Islet precursor cell (in vitro differentiated cells): ENCODE measurements at regions not wholly inside any gene's neighbourhood (a gene's known extent, or its start where the extent isn't known, plus 50 kb on each side); places are given as distances from the start of the nearest gene placed in this dataset.

Experiments
- DNase-seq: peaks from one replicate; pipeline ENCODE4 v3.0.0-alpha.2; 2018

DNA sequence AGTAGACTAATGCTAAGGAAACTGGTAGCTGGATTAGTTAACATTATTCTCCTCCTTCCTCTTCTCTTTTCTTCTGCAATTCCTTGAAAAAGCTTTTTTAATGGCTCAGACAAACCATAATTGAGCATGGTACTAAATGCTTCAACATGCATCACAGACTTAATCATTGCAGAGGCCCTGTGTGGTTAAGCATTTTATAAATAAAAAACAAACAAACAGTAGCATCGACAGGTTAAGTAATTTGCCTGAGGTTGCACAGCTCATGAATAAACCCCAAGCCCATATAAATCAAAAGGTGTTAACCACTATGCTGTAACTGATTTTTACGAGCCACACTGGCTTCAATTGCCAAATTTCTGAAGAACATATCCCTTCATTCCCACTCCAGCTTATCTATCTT, 462.1 kb downstream of the LMO4 start:
- DNase-seq = no peak

DNA sequence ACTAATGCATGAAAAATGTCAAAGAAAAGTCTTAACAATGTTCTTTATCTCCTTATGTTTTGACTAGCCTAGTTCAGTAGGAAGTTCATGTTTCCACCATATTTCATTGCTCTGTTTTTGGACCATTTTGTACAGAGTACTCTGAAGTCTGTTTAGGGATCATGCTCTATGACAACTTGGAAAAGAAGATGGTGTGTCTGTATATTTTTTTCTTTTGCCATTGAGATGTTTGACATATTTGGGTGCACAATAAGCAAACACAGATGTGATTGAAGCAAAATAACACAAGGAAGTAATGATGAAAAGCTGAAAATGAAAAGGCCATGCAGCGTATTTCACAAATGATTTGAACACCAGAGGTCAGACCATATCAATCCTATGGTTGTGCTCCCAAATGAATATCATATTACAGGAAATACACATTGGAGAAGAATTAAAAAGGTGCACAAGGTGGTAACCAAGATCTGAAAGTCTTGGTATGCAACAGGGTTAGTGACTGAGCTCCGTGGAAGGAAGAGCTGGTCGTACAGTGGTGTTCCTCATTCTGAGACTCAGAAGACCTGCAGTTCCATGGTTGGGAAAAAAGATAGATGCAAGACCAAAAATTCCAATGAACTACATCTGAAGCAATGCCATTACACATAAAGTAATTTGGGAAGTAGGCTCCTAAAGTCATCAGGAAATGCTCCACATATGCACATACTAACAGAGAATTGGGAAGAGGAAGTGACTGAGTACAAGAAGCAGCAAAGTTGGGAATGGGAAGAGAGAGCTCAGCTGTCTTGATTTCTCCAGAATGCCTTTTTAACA, 463.5 kb downstream of the LMO4 start:
- no peak for DNase-seq

DNA sequence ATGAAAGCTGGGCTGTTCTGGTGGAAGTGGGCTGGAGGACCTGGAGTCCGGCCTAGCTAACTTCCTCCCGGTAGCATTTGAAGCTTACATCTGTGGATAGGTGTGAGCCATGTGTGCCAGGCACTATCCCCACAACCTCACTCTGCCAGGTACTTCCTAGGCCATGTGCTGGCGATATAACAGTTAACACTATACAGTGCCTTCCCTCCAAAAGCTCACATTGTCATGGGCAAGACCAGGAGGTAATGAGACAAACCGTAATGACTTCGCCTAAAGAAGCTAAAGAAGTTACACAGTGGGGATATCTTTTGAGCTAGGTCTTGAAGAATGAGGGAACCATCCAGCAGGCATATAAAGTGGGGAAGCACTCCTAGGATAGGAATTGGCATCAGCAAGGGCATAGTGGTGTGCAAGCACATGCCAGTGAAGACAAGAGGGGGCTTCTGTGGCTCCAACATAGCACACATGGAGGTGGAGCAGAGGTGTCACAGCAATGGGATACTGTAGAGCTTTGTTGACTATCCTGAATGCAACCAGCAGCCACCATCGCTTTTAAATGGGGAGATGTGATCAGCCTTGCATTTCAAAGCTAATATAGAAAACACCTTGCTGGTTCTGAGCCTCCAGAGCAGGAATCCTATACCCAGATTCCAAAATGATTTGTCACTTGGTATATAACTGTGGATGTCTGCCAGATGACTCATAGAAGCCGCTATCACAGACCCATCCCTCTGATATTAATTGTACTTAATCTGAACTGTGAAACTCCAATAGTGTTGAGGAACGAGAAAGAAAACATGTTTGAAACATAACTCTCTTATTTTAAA, 466.3 kb downstream of the LMO4 start:
- peak; percentile 75 for DNase-seq

DNA sequence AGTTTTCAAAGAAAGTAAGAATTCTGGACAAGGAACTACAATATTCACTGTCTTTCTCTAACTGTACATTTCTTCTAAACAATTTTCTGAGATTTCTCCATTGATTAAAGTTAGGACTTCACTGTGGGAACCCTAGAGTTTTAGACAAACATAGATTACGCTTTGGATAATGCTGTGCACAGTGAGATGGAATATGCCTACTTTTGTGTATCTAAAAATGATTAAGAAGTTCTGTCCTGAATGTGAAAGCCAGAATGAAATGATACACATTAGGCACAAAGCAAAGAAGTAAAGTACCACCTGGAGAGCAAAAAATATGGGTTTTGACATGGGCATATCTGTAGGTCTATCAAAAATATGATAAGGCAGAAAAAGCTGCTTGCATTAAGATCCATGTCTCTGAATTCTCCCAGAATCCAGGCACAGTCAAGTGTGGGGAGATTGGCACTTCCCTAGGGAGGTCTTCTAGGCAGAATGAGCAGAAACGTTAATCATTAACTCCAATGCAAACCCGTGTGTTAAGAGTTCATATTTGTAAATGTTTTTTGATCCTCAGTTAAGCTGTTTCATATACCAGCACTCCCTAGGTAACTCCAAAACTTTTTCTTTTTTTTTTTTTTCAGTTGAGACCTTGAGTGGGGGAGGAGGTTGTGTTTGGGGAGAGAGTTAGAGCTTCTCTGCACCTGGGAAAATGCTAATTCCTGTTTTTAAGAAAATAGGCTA, 467.1 kb downstream of the LMO4 start:
- DNase-seq = no peak

DNA sequence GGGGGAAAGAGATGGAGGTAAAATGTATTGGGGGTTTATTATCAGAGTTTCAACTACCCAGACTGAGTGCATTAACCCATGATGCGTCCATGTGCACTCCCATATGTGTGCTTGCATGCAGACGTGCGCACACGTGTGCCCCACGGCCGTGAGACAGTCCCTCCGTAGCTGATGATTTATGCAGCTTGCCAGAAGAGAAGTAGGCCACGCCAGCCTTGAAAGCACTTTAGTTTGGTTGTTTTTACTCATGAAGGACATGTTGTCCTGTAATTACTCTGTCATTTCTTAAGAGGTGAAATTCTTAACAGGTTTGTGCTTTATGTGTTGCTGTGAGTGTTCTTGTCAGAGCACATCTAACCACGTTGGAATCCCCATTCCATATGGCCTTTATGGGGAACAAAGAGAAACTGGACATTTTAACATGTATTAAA, 467.8 kb downstream of the LMO4 start:
- no peak for DNase-seq

DNA sequence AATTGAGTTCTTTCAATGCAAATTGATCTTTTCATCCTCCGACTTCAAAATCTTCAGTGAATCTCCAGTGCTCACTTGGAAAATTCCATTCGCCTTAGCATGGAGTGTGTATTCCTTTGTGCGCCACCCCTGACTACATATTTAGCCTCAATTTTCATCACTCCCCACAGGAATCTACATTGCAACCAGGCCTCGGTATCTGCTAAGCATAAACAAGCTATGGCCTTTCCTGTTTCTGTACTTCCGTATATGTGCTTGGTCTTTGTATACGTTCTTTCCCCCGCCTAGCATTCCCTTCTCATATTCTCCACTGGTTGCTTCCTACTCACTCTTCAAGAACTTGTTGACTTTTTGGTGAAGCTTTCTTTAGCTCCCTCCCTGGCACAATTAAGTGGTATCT, 470.8 kb downstream of the LMO4 start:
- DNase-seq = no peak

DNA sequence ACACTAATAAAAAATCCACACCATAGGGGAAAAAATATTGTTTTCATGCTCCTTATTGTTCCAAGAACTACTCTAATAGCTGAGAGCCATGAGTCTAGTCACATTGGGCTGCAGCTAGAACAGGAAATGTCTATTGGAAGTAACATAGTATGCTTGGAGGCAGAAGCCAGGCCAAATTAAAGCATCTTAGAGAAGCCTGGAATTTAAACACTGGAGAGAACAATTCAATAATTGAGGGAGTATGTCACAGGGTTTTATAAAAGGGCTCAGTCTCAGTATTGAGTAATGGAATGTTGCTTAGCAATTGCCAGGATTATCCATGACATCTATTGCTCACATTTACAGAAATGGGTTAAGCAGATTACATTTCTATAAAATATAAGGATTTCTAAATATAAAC, 471.3 kb downstream of the LMO4 start:
- DNase-seq = no peak

DNA sequence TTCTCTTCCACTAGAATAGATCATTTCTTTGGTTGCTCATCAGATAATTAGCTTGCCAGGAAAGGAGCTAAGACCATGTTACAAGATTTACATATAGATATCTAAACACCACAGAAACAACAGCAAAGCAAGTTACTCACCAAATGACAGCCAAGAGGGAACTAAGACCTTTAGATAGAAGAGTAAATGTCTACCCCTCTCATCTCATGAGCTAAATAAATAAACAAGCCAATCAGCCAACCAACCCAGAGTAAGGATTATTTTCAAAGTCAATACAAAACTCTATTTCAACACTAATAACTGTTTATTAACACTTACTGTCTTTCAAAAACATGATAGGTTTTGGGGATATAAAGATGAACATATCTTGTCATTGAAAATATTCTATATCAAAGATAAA, 474.7 kb downstream of the LMO4 start:
- DNase-seq = no peak

DNA sequence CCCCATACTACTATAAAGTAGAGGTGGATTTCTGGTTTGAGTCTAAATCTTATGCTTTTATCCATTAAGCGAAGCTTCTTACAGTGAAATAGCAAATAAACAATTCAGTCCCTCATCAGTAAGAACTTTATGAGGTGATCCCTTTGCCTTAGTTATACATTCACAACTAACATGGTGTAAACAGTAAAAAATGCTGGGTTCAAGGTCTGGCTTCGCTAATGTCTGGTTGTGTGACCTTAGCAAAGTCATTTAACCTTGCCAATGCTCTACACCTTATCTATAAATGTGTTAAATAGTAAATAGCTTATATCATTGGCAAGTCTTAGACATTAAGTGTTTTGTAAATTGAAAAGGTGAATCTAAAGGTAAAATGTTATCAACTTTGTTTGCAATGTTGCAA, 475.4 kb downstream of the LMO4 start:
- no peak for DNase-seq

DNA sequence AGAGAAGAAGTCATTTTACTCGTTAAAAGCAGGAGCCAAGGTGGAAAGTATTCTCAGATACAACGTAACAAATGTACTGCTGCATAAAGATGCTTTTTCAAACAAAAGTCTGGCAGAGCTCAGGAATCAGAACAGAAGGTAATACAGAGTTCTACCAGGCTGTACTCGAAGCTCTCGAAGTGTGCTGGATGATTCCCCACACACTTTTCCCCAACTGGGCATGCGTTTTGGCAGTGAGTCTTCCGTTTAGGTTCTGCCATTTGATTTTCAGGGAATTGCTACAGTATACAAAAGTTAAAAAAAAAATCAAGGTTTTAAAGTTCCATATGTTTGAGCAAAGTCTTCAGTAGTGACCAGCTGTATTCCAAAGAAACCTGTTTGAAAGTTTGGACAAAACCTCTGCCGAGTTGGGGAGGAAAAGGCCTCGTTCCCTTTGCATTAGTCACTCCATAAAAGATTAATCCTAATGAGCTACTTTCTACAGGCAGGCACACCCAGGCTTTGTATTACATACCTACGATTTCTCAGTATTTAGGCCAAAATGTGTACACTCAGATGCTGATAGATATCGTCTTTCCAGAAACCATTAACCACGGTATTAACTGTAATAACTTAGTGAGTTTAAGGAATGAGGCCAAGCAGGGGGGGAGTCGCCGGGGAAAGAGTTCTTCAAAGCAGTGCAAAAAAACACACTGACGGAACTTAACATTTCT, 477.1 kb downstream of the LMO4 start:
- DNase-seq = no peak

DNA sequence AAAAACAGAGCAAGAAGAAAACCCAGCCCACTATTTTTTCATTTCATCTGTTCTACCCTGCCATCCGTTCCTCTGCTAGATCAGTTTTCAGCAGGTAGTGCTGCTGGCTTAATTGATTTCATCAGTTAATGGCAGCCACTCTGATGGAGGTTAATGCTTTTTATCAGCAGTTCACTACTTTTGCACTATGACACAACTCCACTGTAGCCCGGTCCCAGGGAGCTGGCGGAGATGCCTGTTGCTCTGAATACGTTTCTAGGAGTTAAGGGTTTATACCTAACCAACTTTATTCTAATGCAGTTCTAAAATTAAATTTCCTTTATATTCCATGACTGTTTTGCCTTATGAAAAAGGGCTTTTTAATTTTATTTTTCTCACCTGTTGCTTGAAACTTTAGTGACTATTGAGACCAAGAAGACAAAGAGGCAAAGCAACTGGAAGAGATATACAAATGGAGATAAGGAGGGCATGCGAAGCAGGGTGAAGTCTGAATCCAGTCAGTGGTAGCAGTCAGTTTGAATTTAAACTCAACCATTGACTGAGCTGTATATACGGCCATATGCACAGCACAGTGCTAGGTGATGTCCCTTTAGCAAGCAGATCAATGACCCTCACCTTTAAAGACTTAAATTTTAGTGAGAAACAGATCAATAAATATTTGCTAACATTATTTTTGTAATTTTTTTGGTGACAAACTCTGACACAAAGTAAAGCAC, 477.9 kb downstream of the LMO4 start:
- DNase-seq = no peak

DNA sequence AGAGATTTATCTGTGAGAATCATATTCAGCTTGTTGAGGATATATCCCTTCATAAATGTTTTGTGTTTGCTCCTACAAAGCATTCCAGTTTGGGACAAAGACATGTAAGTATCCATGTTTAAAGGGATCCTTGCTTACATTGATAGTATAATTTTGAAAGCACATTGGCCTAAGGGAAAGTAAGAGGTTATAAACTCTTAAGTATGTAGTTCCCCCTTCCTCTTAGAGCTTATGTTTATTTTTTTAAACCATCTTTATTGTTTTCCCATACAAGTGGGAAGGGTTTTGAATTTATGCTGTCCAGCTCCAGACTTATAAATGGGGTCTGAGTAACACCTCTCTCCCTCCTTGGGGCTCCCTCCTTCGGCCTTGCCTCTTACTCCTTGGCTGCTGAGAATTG, 481.5 kb downstream of the LMO4 start:
- DNase-seq = no peak

DNA sequence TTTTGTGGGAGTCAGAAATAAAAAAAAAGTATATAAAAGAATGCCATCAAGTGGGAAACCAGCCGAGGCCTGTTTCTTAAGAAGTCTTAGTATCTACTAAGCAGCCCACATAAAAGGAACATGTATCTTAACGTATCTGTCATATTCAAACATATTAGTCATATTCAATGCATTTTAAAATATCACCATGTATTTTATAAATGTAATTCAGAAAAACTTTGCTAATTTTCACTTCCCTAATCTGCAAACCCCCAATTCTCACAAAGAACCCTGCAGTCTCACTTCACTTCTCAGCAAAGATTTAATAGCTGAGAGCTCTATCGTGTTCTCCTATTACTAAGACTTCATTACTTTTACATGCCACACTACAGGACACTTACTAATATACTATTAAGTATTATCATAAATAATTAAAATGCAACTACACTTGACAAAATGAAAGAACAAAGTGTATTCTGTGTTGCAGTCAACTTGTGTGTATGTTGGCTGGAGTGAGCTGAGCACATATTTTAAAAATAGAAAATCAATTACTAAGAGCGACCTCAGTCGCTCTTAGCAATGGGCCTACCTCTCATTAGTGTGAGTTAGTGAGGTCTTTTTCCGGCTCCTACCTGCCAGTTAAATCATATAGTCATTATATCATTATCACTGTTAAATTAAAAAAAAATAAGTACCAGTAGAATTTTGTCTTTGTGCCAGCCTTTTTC, 484.3 kb downstream of the LMO4 start:
- no peak for DNase-seq

DNA sequence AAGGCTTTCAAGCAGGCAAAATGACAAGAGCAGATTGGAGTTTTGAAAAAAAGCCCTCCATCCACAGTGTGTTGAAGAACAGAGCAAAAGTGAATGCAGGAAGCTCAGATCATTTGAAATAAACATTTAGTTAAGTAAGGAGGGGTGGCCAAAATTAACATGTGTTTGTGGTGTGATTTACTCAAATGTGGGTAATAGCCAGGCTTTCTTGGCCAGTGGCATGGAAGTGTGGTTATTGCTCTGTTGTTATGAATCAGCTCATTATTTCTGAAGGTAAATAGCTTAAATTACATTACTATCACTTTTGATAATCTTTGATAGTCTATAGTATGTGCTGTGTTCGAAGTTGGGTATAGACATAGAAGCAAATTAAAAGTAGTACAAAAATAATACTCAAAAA, 485.9 kb downstream of the LMO4 start:
- no peak for DNase-seq

DNA sequence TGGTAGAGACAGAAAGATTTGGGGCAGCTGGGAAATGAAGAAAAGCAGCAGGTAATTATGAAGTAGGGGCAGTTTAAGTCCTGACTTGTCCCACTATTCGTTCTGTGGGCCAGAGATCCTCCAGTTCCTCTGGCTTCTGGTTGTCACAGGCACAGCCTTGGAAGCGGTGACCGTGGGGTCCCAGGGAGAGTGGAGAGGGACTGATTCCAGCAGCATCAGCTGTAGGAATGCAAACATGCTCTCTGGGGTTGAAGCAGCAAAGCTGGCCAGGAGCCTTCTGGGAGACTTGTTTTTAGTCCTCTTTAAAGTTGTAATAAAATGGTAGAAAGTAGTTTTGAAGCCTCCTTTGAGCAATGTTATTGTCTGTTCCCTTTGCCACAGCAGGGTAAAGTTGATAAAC, 488.0 kb downstream of the LMO4 start:
- DNase-seq = peak; percentile 59

DNA sequence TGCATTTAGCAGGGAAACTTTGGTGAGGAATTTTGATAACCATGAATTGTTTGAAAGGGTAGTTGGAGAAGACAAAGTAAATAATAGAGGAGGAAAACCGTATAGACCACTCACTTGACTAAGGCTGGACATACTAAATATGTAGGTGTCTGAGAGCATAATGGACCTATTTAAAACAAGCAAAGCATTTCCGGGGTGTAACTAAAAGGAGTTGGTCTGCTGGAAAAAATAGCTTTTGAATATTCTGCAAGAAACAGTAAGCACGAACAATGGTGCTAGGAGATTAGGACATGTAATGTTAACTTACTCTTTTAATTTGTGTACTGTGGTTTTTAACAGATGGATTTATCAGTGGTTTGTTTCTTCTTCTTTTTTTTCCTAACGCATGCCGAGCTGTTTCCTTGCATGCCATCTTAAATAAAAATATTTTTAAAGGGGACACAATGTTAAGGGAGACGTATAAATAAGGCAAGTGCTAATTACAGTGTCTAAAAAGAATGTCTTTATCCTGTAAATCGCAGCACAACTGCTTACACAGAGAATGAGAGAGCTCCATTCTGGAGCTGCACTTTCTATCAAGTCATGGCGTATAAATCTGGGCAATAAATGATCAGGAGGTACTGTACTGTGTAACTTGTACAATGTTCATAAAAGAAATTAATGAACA, 492.1 kb downstream of the LMO4 start:
- no peak for DNase-seq

DNA sequence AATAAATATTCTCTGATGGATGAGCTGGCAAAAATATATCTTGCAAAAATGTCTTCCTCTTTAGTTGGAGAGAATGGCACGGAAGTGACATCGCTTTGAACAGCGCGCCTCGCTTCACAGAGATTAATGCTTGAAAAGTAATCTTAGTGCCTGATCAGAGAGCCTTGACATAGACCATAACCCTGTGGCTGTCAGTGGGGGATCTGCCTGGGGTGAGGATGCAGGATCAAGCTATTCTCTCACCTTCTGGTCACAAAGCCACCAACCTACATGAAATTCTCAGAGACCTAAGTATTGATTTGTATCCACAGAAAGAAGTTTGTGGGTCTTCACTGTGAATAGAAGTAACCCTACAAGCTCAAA, 492.6 kb downstream of the LMO4 start:
- DNase-seq = no peak

DNA sequence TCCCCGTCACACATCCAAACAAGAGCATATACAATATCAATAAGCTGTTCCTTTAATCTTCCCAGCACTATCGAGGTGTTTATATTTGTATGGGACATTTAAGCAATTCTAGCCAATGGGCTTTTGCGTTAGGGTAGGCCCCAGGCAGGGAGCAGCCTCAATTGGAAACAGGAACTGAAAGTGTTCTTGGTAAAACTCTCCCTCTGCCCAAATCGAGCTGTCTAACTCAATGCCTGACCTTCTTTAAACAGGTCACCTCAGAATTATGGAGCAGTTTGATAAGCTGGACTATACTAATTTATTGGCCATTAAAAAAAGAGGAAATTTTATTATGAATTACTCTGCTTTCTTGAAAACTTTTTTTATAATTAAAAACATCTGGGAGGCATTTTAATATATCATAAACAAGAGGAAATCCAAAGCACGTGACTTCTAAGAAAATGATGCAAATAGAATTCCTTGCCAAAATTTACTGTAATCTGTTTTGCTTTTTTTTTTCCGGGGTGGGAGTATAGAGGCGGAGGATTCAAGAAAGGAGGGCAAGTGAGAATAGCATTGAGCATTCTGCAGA, 498.1 kb downstream of the LMO4 start:
- DNase-seq = no peak

DNA sequence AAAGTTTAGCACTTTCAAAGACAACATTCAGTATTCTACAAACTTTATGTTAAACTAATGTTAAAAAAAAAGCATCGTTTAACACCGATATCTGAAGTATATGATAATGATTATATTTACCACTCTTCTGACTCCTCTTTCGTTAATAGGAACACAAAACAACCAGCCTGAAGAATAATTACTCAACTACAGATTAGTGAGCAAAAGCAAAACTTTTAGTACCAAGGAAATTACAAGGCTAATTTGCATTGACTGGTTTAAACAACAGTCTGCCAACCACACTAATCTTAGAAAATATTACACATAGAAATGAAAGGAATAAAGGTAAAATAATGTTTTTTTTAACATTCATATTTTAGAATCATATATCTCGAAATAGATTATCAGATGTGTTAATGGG, 500.7 kb downstream of the LMO4 start:
- DNase-seq = no peak

DNA sequence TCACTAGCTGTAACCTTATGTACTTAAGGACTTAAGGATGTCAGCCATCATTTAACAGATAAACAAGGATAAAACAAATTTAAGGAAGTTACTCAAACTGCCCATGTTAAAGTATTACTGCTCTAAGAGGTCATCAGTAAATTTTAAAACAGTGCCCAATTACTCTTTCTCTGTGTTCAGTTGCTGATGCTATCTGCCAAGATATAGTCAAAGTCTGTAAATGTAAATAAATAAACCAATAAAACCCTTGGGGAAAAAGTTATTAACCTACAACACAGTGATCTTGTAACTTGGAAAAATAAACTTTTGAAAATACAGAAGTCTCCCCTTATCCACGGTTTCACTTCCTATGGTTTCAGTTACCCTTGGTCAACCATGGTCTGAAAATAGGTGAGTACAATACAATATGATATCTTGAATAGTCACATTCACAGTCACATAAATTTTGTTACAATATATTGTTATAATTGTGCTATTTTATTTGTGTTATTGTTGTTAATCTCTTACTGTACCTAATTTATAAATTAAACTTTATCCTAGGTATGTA, 501.8 kb downstream of the LMO4 start:
- no peak for DNase-seq

DNA sequence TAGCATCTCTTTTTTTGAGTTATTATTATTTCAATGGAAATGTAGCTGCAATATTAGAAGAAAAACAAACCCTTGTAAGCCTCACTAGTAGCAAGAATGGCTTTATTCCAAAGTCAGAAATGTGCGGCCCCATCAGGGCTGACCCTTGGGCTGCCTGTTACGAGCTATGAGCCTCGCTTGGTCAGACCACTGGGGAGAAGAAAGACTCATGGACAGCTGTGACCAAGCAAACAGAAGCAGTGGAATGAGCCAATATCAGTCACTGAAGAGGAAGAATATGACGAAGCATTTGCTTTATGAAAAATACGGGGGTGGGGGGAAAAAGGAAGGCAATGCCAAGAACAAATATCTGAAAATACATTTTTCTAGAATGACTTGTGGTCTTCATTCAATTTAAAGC, 504.5 kb downstream of the LMO4 start:
- no peak for DNase-seq
